OCI-LY3 (cell line): ENCODE measurements at regions not wholly inside any gene's neighbourhood (a gene's known extent, or its start where the extent isn't known, plus 50 kb on each side); places are given as distances from the start of the nearest gene placed in this dataset.

Experiments used
- EZH2phosphoT487 ChIP-seq: fragments of 200-600 bp; shearing (Covaris generic); IDR thresholded peaks from 2 replicates; pipeline ENCODE4 v1.6.1; 2018; ENCODE audit warnings: antibody characterized with exemption, mixed run types, low read depth
- TF ChIP-seq, protein P1 (sequence below): fragments of 200-600, 300-600 bp; sonication (generic); IDR thresholded peaks from 2 replicates; pipeline ENCODE4 v1.5.1; 2014; ENCODE audit warnings: antibody characterized with exemption, low read length, low read depth

GRCh38 chr11:70761094-70761907, 363.0 kb downstream of the CTTN start:
- TF ChIP-seq, protein P1, sequence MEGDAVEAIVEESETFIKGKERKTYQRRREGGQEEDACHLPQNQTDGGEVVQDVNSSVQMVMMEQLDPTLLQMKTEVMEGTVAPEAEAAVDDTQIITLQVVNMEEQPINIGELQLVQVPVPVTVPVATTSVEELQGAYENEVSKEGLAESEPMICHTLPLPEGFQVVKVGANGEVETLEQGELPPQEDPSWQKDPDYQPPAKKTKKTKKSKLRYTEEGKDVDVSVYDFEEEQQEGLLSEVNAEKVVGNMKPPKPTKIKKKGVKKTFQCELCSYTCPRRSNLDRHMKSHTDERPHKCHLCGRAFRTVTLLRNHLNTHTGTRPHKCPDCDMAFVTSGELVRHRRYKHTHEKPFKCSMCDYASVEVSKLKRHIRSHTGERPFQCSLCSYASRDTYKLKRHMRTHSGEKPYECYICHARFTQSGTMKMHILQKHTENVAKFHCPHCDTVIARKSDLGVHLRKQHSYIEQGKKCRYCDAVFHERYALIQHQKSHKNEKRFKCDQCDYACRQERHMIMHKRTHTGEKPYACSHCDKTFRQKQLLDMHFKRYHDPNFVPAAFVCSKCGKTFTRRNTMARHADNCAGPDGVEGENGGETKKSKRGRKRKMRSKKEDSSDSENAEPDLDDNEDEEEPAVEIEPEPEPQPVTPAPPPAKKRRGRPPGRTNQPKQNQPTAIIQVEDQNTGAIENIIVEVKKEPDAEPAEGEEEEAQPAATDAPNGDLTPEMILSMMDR, result peak; percentile 9; the same call in 1 of the 2 replicates
- TF ChIP-seq EZH2phosphoT487, result no peak
